Tibial nerve (tissue), 3 donors: ENCODE measurements at regions not wholly inside any gene's neighbourhood (a gene's known extent, or its start where the extent isn't known, plus 50 kb on each side); places are given as distances from the start of the nearest gene placed in this dataset.

Experiments used
- CTCF ChIP-seq, 5 experiments: fragments of 200-600 bp in 3 of 5; fragments of 450-650 bp in 2 of 5; sonication (generic) in 3 of 5; IDR thresholded peaks; one replicate each; pipeline ENCODE4 v1.5.1; 2016 to 2019; ENCODE audit warnings: antibody characterized with exemption in 5 of 5, mild to moderate bottlenecking in 3 of 5, moderate library complexity in 2 of 5
- POLR2A ChIP-seq, 2 donors: fragments of 450-650 bp; IDR thresholded peaks; one replicate each; pipeline ENCODE4 v1.6.1; 2017; ENCODE audit warnings: antibody characterized with exemption in 2 of 2, mild to moderate bottlenecking in 2 of 2, moderate library complexity in 2 of 2

- TF ChIP-seq CTCF (IDR thresholded peaks at IDR 0.05) (no peak), POLR2A (IDR thresholded peaks at IDR 0.05) (no peak)
These were observed 361.1 kb downstream of the INSIG2 start for GRCh38 chr2:118449401-118449800.
